C4-2B (cell line): ENCODE measurements at regions not wholly inside any gene's neighbourhood (a gene's known extent, or its start where the extent isn't known, plus 50 kb on each side); places are given as distances from the start of the nearest gene placed in this dataset.

Source experiments
- CTCF ChIP-seq: fragments of 450-650 bp; conservative IDR thresholded peaks from 2 replicates; pipeline ENCODE4 v1.5.1; 2017; ENCODE audit warnings: mild to moderate bottlenecking
- ZFX ChIP-seq: fragments of 450-650 bp; IDR thresholded peaks from 2 replicates; pipeline ENCODE4 v1.6.1; 2017

DNA sequence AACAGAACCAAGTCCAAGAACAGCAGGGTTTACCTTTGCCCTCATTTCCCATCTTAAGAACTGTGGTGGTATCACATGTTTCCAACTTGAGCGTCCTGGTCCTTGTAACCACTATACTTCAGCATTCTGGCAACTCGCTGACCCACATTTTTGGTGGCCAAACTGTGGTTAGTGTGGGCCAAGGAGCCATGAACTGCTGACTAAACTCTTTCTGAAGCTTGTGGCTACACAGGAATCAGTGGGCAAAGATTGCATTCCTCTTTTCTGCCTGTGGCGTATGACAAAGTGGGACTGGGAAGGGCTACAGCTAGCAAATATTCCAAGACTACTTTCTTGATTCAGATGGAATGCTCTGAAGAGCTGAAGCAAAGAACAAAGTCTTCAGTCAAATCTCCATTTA is 106.3 kb upstream of the MID1 start:
- no peak for TF ChIP-seq CTCF
- no peak for TF ChIP-seq ZFX
